ACC112 (cell line): ENCODE measurements at regions not wholly inside any gene's neighbourhood (a gene's known extent, or its start where the extent isn't known, plus 50 kb on each side); places are given as distances from the start of the nearest gene placed in this dataset.

Experiments used
- H2AFZ ChIP-seq: fragments of 200-600 bp; sonication (generic); one replicate; pipeline ENCODE4 v1.6.0; 2017; ENCODE audit warnings: antibody characterized with exemption, low read length; ENCODE audit not compliant: unreplicated experiment
- H3K27ac ChIP-seq: fragments of 200-600 bp; sonication (generic); 2 replicates; pipeline ENCODE4 v1.5.1; 2014; ENCODE audit warnings: low read depth, mild to moderate bottlenecking, antibody characterized with exemption, low read length, moderate library complexity
- H3K27me3 ChIP-seq: fragments of 200-600 bp; sonication (generic); 2 replicates; pipeline ENCODE4 v1.6.1; 2014; ENCODE audit warnings: mild to moderate bottlenecking, antibody characterized with exemption, low read length, moderate library complexity, mixed read lengths; ENCODE audit not compliant: insufficient read depth
- H3K36me3 ChIP-seq: fragments of 200-600 bp; sonication (generic); 2 replicates; pipeline ENCODE4 v1.6.1; 2016; ENCODE audit warnings: mild to moderate bottlenecking, antibody characterized with exemption, low read length, moderate library complexity, mixed read lengths; ENCODE audit not compliant: insufficient read depth
- H3K4me1 ChIP-seq: fragments of 200-600 bp; sonication (generic); one replicate; pipeline ENCODE4 v1.6.1; 2016; ENCODE audit warnings: low read length, mixed read lengths; ENCODE audit not compliant: insufficient read depth, unreplicated experiment, control insufficient read depth
- H3K4me3 ChIP-seq: fragments of 200-600 bp; sonication (generic); 2 replicates; pipeline ENCODE4 v1.5.1; 2014; ENCODE audit warnings: mild to moderate bottlenecking, low read depth, low read length
- H3K79me2 ChIP-seq: fragments of 200-600 bp; sonication (generic); one replicate; pipeline ENCODE4 v1.6.0; 2016; ENCODE audit warnings: low read length; ENCODE audit not compliant: control insufficient read depth, unreplicated experiment, insufficient read depth

- Histone ChIP-seq H3K27me3 (peaks cover 85% of the 10 kb centered on the region), H3K27ac (no peak overlapping the region), H3K79me2 (no peaks in the 10 kb centered on the region), H3K4me1 (no peaks in the 10 kb centered on the region), H3K4me3 (no peak overlapping the region), H2AFZ (no peak overlapping the region), H3K36me3 (no peaks in the 10 kb centered on the region)
These were observed 61.5 kb upstream of the HEPHL1 start for GRCh38 chr11:93959663-93960062.

GRCh38 chr11:93963072-93963471, 58.1 kb upstream of the HEPHL1 start:
- Histone ChIP-seq H3K4me1 (no peaks in the 10 kb centered on the region), H3K36me3 (no peaks in the 10 kb centered on the region), H3K4me3 (no peak overlapping the region), H2AFZ (no peak overlapping the region), H3K27ac (no peak overlapping the region), H3K27me3 (peaks cover 72% of the 10 kb centered on the region), H3K79me2 (no peaks in the 10 kb centered on the region)

GRCh38 chr11:93967258-93967657, 53.9 kb upstream of the HEPHL1 start:
- Histone ChIP-seq H3K4me3 (no peak overlapping the region), H3K27ac (no peak overlapping the region), H3K27me3 (peaks cover 72% of the 10 kb centered on the region), H3K4me1 (no peaks in the 10 kb centered on the region), H2AFZ (no peak overlapping the region), H3K79me2 (no peaks in the 10 kb centered on the region), H3K36me3 (no peaks in the 10 kb centered on the region)

GRCh38 chr11:93967944-93968343, 53.2 kb upstream of the HEPHL1 start:
- no peaks in the 10 kb centered on the region for H3K4me1 ChIP-seq
- H3K27me3 ChIP-seq, result peaks cover 72% of the 10 kb centered on the region
- no peak overlapping the region for H2AFZ ChIP-seq
- H3K36me3 ChIP-seq, result no peaks in the 10 kb centered on the region
- no peak overlapping the region for H3K27ac ChIP-seq
- no peak overlapping the region for H3K4me3 ChIP-seq
- H3K79me2 ChIP-seq, result no peaks in the 10 kb centered on the region

- Histone ChIP-seq H3K27me3 (peaks cover 62% of the 10 kb centered on the region), H3K4me1 (no peaks in the 10 kb centered on the region)
These were observed 50.9 kb upstream of the HEPHL1 start for GRCh38 chr11:93969925-93970922.

More at GRCh38 chr11:93969925-93970922, 50.9 kb upstream of the HEPHL1 start:
- no peaks in the 10 kb centered on the region for H3K36me3 ChIP-seq
- no peaks in the 10 kb centered on the region for H3K79me2 ChIP-seq
- no peak overlapping the region for H2AFZ ChIP-seq
- H3K27ac ChIP-seq, result no peak overlapping the region
- H3K4me3 ChIP-seq, result no peak overlapping the region
